ENCODE measurements at regions not wholly inside any gene's neighbourhood (a gene's known extent, or its start where the extent isn't known, plus 50 kb on each side); places are given as distances from the start of the nearest gene placed in this dataset.

DNA sequence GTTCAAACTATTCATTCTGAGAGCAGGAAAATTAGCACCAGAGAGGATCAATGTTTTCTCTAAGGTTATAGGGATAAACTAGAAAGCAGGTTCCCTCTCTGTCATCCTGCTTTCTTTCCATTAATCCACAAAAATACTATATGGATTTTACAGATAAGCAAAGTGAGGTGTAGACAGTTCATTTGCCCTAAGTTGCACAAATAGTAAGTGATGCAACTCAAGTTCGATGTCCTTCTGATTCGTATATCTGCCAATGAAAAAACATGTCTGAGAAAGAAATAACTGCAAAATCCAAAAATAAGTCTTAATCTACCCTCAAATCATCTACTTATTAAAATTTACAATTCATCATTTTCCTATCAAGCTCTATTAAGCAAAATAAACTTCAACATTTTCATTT lies 254.6 kb upstream of the USP15 start:
- no peak for TF ChIP-seq EZH2phosphoT487 (IDR thresholded peaks at IDR 0.05; ENCODE audit: borderline replicate concordance)
- TF ChIP-seq, protein P1, sequence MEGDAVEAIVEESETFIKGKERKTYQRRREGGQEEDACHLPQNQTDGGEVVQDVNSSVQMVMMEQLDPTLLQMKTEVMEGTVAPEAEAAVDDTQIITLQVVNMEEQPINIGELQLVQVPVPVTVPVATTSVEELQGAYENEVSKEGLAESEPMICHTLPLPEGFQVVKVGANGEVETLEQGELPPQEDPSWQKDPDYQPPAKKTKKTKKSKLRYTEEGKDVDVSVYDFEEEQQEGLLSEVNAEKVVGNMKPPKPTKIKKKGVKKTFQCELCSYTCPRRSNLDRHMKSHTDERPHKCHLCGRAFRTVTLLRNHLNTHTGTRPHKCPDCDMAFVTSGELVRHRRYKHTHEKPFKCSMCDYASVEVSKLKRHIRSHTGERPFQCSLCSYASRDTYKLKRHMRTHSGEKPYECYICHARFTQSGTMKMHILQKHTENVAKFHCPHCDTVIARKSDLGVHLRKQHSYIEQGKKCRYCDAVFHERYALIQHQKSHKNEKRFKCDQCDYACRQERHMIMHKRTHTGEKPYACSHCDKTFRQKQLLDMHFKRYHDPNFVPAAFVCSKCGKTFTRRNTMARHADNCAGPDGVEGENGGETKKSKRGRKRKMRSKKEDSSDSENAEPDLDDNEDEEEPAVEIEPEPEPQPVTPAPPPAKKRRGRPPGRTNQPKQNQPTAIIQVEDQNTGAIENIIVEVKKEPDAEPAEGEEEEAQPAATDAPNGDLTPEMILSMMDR (conservative IDR thresholded peaks at IDR 0.05; ENCODE audit: low read length): no peak
- H3K9me3 ChIP-seq (ENCODE audit: insufficient read depth, low read depth, low read length): no peaks in the 10 kb centered on the region
- H4K20me1 ChIP-seq (ENCODE audit: insufficient read depth, low read length, poor library complexity, severe bottlenecking): no peaks in the 10 kb centered on the region
- H3K4me3 ChIP-seq (ENCODE audit: low read length, poor library complexity, severe bottlenecking): no peak overlapping the region
- no peaks in the 10 kb centered on the region for H3K4me1 ChIP-seq (ENCODE audit: insufficient read depth, low read length, poor library complexity, severe bottlenecking)
- H3K79me2 ChIP-seq (ENCODE audit: insufficient read depth, low read length): no peaks in the 10 kb centered on the region
- no peaks in the 10 kb centered on the region for H3F3A ChIP-seq (ENCODE audit: low read depth)
- no peak overlapping the region for H3K9ac ChIP-seq (ENCODE audit: low read depth, low read length, poor library complexity, severe bottlenecking)
- no peaks in the 10 kb centered on the region for H3K27me3 ChIP-seq (ENCODE audit: insufficient read depth, low read length, poor library complexity, severe bottlenecking)
- H3K9me2 ChIP-seq (replicated peaks; ENCODE audit: low read depth, low read length): no peaks in the 10 kb centered on the region
- H2AFZ ChIP-seq (ENCODE audit: low read length): peak overlapping the region; percentile 65; the same call in 1 of the 2 replicates
- H3K36me3 ChIP-seq (ENCODE audit: insufficient read depth, low read length): no peaks in the 10 kb centered on the region
- no peak overlapping the region for H3K4me2 ChIP-seq (ENCODE audit: low read depth, low read length, poor library complexity, severe bottlenecking)

GRCh38 chr12:62006076-62006732 lies 254.0 kb upstream of the USP15 start:
- no peak for TF ChIP-seq EZH2phosphoT487 (IDR thresholded peaks at IDR 0.05; ENCODE audit: borderline replicate concordance)
- TF ChIP-seq, protein P1 (conservative IDR thresholded peaks at IDR 0.05; ENCODE audit: low read length): peak; percentile 84
- Histone ChIP-seq H3K9ac (ENCODE audit: low read depth, low read length, poor library complexity, severe bottlenecking) (no peak overlapping the region), H3K9me2 (replicated peaks; ENCODE audit: low read depth, low read length) (no peaks in the 10 kb centered on the region), H3K4me3 (ENCODE audit: low read length, poor library complexity, severe bottlenecking) (no peak overlapping the region), H3K4me2 (ENCODE audit: low read depth, low read length, poor library complexity, severe bottlenecking) (no peak overlapping the region), H3K4me1 (ENCODE audit: insufficient read depth, low read length, poor library complexity, severe bottlenecking) (no peaks in the 10 kb centered on the region), H3K79me2 (ENCODE audit: insufficient read depth, low read length) (no peaks in the 10 kb centered on the region), H3K9me3 (ENCODE audit: insufficient read depth, low read depth, low read length) (no peaks in the 10 kb centered on the region), H3K27me3 (ENCODE audit: insufficient read depth, low read length, poor library complexity, severe bottlenecking) (no peaks in the 10 kb centered on the region), H3F3A (ENCODE audit: low read depth) (no peaks in the 10 kb centered on the region), H4K20me1 (ENCODE audit: insufficient read depth, low read length, poor library complexity, severe bottlenecking) (no peaks in the 10 kb centered on the region), H3K36me3 (ENCODE audit: insufficient read depth, low read length) (no peaks in the 10 kb centered on the region), H2AFZ (ENCODE audit: low read length) (peak overlapping the region; percentile 65; the same call in 1 of the 2 replicates)

DNA sequence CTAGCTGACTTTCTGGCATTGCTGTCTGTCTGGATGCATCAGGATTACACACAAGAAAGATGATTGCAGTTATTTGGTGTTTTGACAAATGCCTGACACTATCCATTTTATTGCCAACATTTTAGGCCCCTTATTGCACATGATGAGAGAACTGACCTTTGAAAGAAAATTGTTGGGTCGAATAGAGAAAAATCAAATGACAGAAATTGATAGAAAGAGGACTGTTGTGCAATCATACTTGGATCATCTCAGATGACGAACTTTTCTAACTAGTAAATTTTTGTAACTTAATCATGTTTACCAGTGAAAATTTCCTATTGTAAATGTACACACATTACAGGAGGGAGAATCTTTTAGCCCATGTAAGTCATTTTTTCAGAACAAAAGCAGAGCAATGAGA lies 251.5 kb upstream of the USP15 start:
- no peaks in the 10 kb centered on the region for H3F3A ChIP-seq (ENCODE audit: low read depth)
- no peaks in the 10 kb centered on the region for H4K20me1 ChIP-seq (ENCODE audit: insufficient read depth, low read length, poor library complexity, severe bottlenecking)
- H3K9ac ChIP-seq (ENCODE audit: low read depth, low read length, poor library complexity, severe bottlenecking): no peak overlapping the region
- no peaks in the 10 kb centered on the region for H3K4me1 ChIP-seq (ENCODE audit: insufficient read depth, low read length, poor library complexity, severe bottlenecking)
- H3K9me3 ChIP-seq (ENCODE audit: insufficient read depth, low read depth, low read length): no peaks in the 10 kb centered on the region
- H3K36me3 ChIP-seq (ENCODE audit: insufficient read depth, low read length): no peaks in the 10 kb centered on the region
- H3K4me2 ChIP-seq (ENCODE audit: low read depth, low read length, poor library complexity, severe bottlenecking): no peak overlapping the region
- H3K9me2 ChIP-seq (replicated peaks; ENCODE audit: low read depth, low read length): no peaks in the 10 kb centered on the region
- H2AFZ ChIP-seq (ENCODE audit: low read length): no peak overlapping the region
- no peak for TF ChIP-seq EZH2phosphoT487 (IDR thresholded peaks at IDR 0.05; ENCODE audit: borderline replicate concordance)
- TF ChIP-seq, protein P1 (conservative IDR thresholded peaks at IDR 0.05; ENCODE audit: low read length): no peak
- H3K4me3 ChIP-seq (ENCODE audit: low read length, poor library complexity, severe bottlenecking): no peak overlapping the region
- no peaks in the 10 kb centered on the region for H3K79me2 ChIP-seq (ENCODE audit: insufficient read depth, low read length)
- H3K27me3 ChIP-seq (ENCODE audit: insufficient read depth, low read length, poor library complexity, severe bottlenecking): no peaks in the 10 kb centered on the region

All from Loucy (cell line).